SU-DHL-6 (cell line): ENCODE measurements at regions not wholly inside any gene's neighbourhood (a gene's known extent, or its start where the extent isn't known, plus 50 kb on each side); places are given as distances from the start of the nearest gene placed in this dataset.

Experiments used
- H2AFZ ChIP-seq: fragments of 200-600 bp; sonication (generic); 2 replicates; pipeline ENCODE4 v1.6.1; 2014; ENCODE audit warnings: low read depth, mild to moderate bottlenecking, moderate library complexity, mixed read lengths, antibody characterized with exemption, low read length; ENCODE audit not compliant: severe bottlenecking
- H3F3A ChIP-seq: fragments of 200-600 bp; shearing (Covaris generic); 2 replicates; pipeline ENCODE4 v1.6.0; 2016; ENCODE audit warnings: antibody characterized with exemption, mild to moderate bottlenecking; ENCODE audit not compliant: insufficient read depth
- H3K27ac ChIP-seq: fragments of 200-600 bp; sonication (generic); 2 replicates; pipeline ENCODE4 v1.5.1; 2016; ENCODE audit warnings: low read depth, mild to moderate bottlenecking, low read length, moderate library complexity, mixed read lengths
- H3K27me3 ChIP-seq: fragments of 200-600 bp; sonication (generic), shearing (Covaris generic); 2 replicates; pipeline ENCODE4 v1.6.0; 2014; ENCODE audit warnings: mild to moderate bottlenecking, low read length
- H3K36me3 ChIP-seq: fragments of 200-600 bp; sonication (generic); 2 replicates; pipeline ENCODE4 v1.6.1; 2014; ENCODE audit warnings: mild to moderate bottlenecking, low read length, mixed read lengths
- H3K4me2 ChIP-seq: fragments of 300-600, 200-600 bp; shearing (Covaris generic), sonication (generic); 2 replicates; pipeline ENCODE4 v1.6.0; 2014; ENCODE audit warnings: low read length, low read depth, mild to moderate bottlenecking; ENCODE audit not compliant: poor library complexity, severe bottlenecking
- H3K4me3 ChIP-seq: fragments of 200-600 bp; sonication (generic); 2 replicates; pipeline ENCODE4 v1.5.1; 2014; ENCODE audit warnings: antibody characterized with exemption, low read length, mild to moderate bottlenecking, mixed read lengths; ENCODE audit not compliant: insufficient read depth, poor library complexity, severe bottlenecking
- H3K79me2 ChIP-seq: fragments of 200-600 bp; sonication (generic); 2 replicates; pipeline ENCODE4 v1.6.1; 2014; ENCODE audit warnings: mild to moderate bottlenecking, low read length, moderate library complexity; ENCODE audit not compliant: insufficient read depth
- H3K9ac ChIP-seq: fragments of 200-600 bp; sonication (generic); 2 replicates; pipeline ENCODE4 v1.7.0; 2014; ENCODE audit warnings: mild to moderate bottlenecking, low read length
- H3K9me2 ChIP-seq: fragments of 200-600 bp; sonication (generic); replicated peaks from 2 replicates; pipeline ENCODE4 v1.6.1; 2014; ENCODE audit warnings: low read length; ENCODE audit not compliant: insufficient read depth
- H3K9me3 ChIP-seq: fragments of 200-600 bp; sonication (generic); 2 replicates; pipeline ENCODE4 v1.6.1; 2014; ENCODE audit warnings: low read length, mixed read lengths; ENCODE audit not compliant: insufficient read depth
- H4K20me1 ChIP-seq: fragments of 200-600 bp; sonication (generic); 2 replicates; pipeline ENCODE4 v1.6.1; 2014; ENCODE audit warnings: low read depth, mild to moderate bottlenecking, antibody characterized with exemption, low read length, moderate library complexity, mixed read lengths
- CTCF ChIP-seq: fragments of 200-600 bp; sonication (generic); IDR thresholded peaks from one replicate; pipeline ENCODE4 v1.5.1; 2017; ENCODE audit warnings: antibody characterized with exemption, mild to moderate bottlenecking, low read length, moderate library complexity; ENCODE audit not compliant: insufficient read depth, poor library complexity, severe bottlenecking
- EZH2phosphoT487 ChIP-seq: fragments of 200-600 bp; sonication (generic), shearing (Covaris generic); conservative IDR thresholded peaks from 2 replicates; pipeline ENCODE4 v1.6.1; 2018; ENCODE audit warnings: mild to moderate bottlenecking, antibody characterized with exemption, low read length, moderate library complexity, mixed read lengths

DNA sequence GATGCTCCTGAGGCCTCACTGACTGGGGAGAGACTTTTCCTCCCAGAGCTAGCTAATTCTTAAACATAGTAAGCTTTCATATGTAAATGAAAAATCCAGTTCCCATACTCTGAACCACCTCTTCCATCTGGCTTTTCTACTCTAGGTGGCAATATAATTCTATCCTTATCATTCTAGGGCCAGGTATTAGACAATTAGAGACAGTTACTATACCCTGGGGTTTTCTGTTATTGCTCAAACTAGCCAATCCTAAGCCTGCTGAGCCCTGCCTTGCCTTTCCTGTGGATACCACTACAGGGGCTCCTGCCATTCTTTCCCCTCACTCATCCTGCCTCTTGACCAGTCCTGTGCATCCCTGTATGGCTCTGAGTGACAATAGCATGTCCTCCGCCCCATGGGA, 552.0 kb downstream of the STIM2 start:
- Histone ChIP-seq H3K9me3 (no peaks in the 10 kb centered on the region), H3K27me3 (no peaks in the 10 kb centered on the region), H3K9me2 (no peaks in the 10 kb centered on the region), H3K36me3 (no peaks in the 10 kb centered on the region), H3K79me2 (no peaks in the 10 kb centered on the region), H3K9ac (no peak overlapping the region), H3K4me2 (no peak overlapping the region), H2AFZ (no peak overlapping the region), H3F3A (no peaks in the 10 kb centered on the region), H4K20me1 (no peaks in the 10 kb centered on the region), H3K4me3 (no peak overlapping the region), H3K27ac (no peak overlapping the region)
- TF ChIP-seq CTCF (no peak), EZH2phosphoT487 (no peak)

- H3K9ac ChIP-seq = no peak overlapping the region
- H3K27ac ChIP-seq = no peak overlapping the region
- no peak overlapping the region for H2AFZ ChIP-seq
- H3K36me3 ChIP-seq = no peaks in the 10 kb centered on the region
- H3K9me3 ChIP-seq = no peaks in the 10 kb centered on the region
- TF ChIP-seq EZH2phosphoT487 (no peak), CTCF (no peak)
- no peaks in the 10 kb centered on the region for H3K27me3 ChIP-seq
- H3K79me2 ChIP-seq = no peaks in the 10 kb centered on the region
- no peaks in the 10 kb centered on the region for H3K9me2 ChIP-seq
- H3F3A ChIP-seq = no peaks in the 10 kb centered on the region
- H3K4me3 ChIP-seq = no peak overlapping the region
- no peak overlapping the region for H3K4me2 ChIP-seq
- H4K20me1 ChIP-seq = no peaks in the 10 kb centered on the region
These were observed 554.5 kb downstream of the STIM2 start for GRCh38 chr4:27414887-27415731.

DNA sequence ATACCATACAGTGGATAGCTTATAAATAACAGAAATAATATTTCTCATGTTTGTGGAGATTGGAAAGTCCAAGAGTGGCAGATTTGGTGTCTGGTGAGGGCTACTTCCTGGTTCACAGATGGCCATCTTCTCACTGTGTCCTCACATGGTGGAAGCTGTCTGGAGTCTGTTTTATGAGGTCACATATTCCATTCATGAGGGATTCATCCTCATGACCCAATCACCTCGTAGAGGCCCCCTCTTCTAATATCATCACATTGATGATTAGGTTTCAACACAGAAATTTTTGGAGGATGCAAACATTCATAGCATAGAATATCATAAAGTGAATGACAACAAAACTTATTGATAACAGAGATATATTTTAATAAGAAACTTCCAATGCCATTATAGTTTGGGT, 568.0 kb downstream of the STIM2 start:
- Histone ChIP-seq H3K27me3 (no peaks in the 10 kb centered on the region), H3K4me2 (no peak overlapping the region), H3K9me2 (no peaks in the 10 kb centered on the region), H3K79me2 (no peaks in the 10 kb centered on the region), H3K36me3 (no peaks in the 10 kb centered on the region), H2AFZ (no peak overlapping the region), H3K27ac (no peak overlapping the region), H3K9ac (no peak overlapping the region), H3K4me3 (no peak overlapping the region), H3F3A (no peaks in the 10 kb centered on the region), H4K20me1 (no peaks in the 10 kb centered on the region), H3K9me3 (no peaks in the 10 kb centered on the region)
- TF ChIP-seq EZH2phosphoT487 (no peak), CTCF (no peak)
